GM18507 (cell line): ENCODE measurements at regions not wholly inside any gene's neighbourhood (a gene's known extent, or its start where the extent isn't known, plus 50 kb on each side); places are given as distances from the start of the nearest gene placed in this dataset.

Source experiments
- DNase-seq: peaks from one replicate; pipeline ENCODE4 v3.0.0; 2011; ENCODE audit warnings: low read depth; ENCODE audit not compliant: insufficient read length; ENCODE audit errors: extremely low spot score
- FAIRE-seq: peaks from 2 replicates; lab custom pipeline; 2011; peaks lifted over from hg19 to GRCh38; lab: Jason Lieb, UNC

GRCh38 chr5:4199049-4199841 is 603.6 kb downstream of the IRX1 start:
- no peak for DNase-seq
- FAIRE-seq, result no peak

- no peak for FAIRE-seq
These were observed 607.5 kb downstream of the IRX1 start for GRCh38 chr5:4203146-4203545.

GRCh38 chr5:4204276-4205141 is 608.9 kb downstream of the IRX1 start:
- DNase-seq (no peak), FAIRE-seq (no peak)

More at GRCh38 chr5:4203146-4203545, 607.5 kb downstream of the IRX1 start:
- no peak for DNase-seq

- DNase-seq, result no peak
- FAIRE-seq, result no peak
These were observed 609.8 kb downstream of the IRX1 start for GRCh38 chr5:4205398-4205797.

GRCh38 chr5:4206127-4206526 is 610.5 kb downstream of the IRX1 start:
- DNase-seq (no peak), FAIRE-seq (no peak)

GRCh38 chr5:4207486-4207885 is 611.9 kb downstream of the IRX1 start:
- DNase-seq (no peak), FAIRE-seq (no peak)

- FAIRE-seq (no peak), DNase-seq (no peak)
These were observed 612.9 kb downstream of the IRX1 start for GRCh38 chr5:4208537-4208936.

GRCh38 chr5:4208996-4209395 is 613.4 kb downstream of the IRX1 start:
- DNase-seq, result no peak
- FAIRE-seq, result no peak

- FAIRE-seq (no peak), DNase-seq (no peak)
These were observed 616.6 kb downstream of the IRX1 start for GRCh38 chr5:4212071-4212739.

GRCh38 chr5:4212981-4213819 is 617.6 kb downstream of the IRX1 start:
- DNase-seq, result no peak
- no peak for FAIRE-seq

GRCh38 chr5:4215143-4215542 is 619.5 kb downstream of the IRX1 start:
- FAIRE-seq, result no peak
- DNase-seq, result no peak

- FAIRE-seq (no peak), DNase-seq (no peak)
These were observed 620.5 kb downstream of the IRX1 start for GRCh38 chr5:4216142-4216541.

- FAIRE-seq (no peak), DNase-seq (no peak)
These were observed 624.4 kb downstream of the IRX1 start for GRCh38 chr5:4220016-4220415.

GRCh38 chr5:4221048-4221447 is 625.4 kb downstream of the IRX1 start:
- DNase-seq, result no peak
- FAIRE-seq, result no peak

- DNase-seq (no peak), FAIRE-seq (no peak)
These were observed 626.5 kb downstream of the IRX1 start for GRCh38 chr5:4222147-4222546.

- DNase-seq, result no peak
- FAIRE-seq, result no peak
These were observed 627.2 kb downstream of the IRX1 start for GRCh38 chr5:4222821-4223220.

- FAIRE-seq, result no peak
- no peak for DNase-seq
These were observed 630.1 kb downstream of the IRX1 start for GRCh38 chr5:4225741-4226140.

- DNase-seq, result no peak
- no peak for FAIRE-seq
These were observed 630.9 kb downstream of the IRX1 start for GRCh38 chr5:4226565-4226964.

- DNase-seq (no peak), FAIRE-seq (no peak)
These were observed 633.1 kb downstream of the IRX1 start for GRCh38 chr5:4228708-4229107.
